Mesenchymal stem cell (in vitro differentiated cells and primary cell): ENCODE measurements at regions not wholly inside any gene's neighbourhood (a gene's known extent, or its start where the extent isn't known, plus 50 kb on each side); places are given as distances from the start of the nearest gene placed in this dataset.
A peak's percentile ranks its signal among the peaks of the same experiment; 100 is the strongest.

Source experiments
- DNase-seq: peaks from one replicate; pipeline ENCODE4 v3.0.0-alpha.2; 2013
- H2AFZ ChIP-seq: one replicate; pipeline ENCODE4 v1.6.1; 2013; ENCODE audit warnings: low read depth, mild to moderate bottlenecking, control low read depth, inconsistent platforms, low read length, moderate library complexity
- H2AK5ac ChIP-seq: 2 replicates; pipeline ENCODE4 v1.6.1; 2013; ENCODE audit warnings: low read length, moderate library complexity, mild to moderate bottlenecking, inconsistent platforms; ENCODE audit not compliant: severe bottlenecking
- H2BK120ac ChIP-seq: one replicate; pipeline ENCODE4 v1.6.1; 2013; ENCODE audit warnings: low read depth, mild to moderate bottlenecking, inconsistent platforms, low read length, moderate library complexity
- H2BK12ac ChIP-seq, 2 experiments: one replicate each; pipeline ENCODE4 v1.6.1; 2013; ENCODE audit warnings: inconsistent platforms in 2 of 2, low read length in 2 of 2, mild to moderate bottlenecking in 2 of 2, moderate library complexity in 2 of 2, control low read depth in 1 of 2
- H2BK15ac ChIP-seq: one replicate; pipeline ENCODE4 v1.6.1; 2013; ENCODE audit warnings: mild to moderate bottlenecking, low read depth, inconsistent platforms; ENCODE audit not compliant: poor library complexity, severe bottlenecking
- H2BK5ac ChIP-seq: 2 replicates; pipeline ENCODE4 v1.6.1; 2013; ENCODE audit warnings: low read depth, mild to moderate bottlenecking, low read length, control low read depth, inconsistent platforms; ENCODE audit not compliant: poor library complexity, severe bottlenecking
- H3K14ac ChIP-seq, 2 experiments: one replicate each; pipeline ENCODE4 v1.6.1; 2013; ENCODE audit warnings: inconsistent platforms in 2 of 2, low read length in 2 of 2, control low read depth in 1 of 2, mild to moderate bottlenecking in 1 of 2, moderate library complexity in 1 of 2
- H3K18ac ChIP-seq, 2 experiments: one replicate each; pipeline ENCODE4 v1.6.1; 2013; ENCODE audit warnings: inconsistent platforms in 2 of 2, low read length in 2 of 2, control low read depth in 1 of 2, low read depth in 1 of 2, mild to moderate bottlenecking in 1 of 2
- H3K23ac ChIP-seq, 2 experiments: one replicate each; pipeline ENCODE4 v1.6.1; 2013; ENCODE audit warnings: inconsistent platforms in 2 of 2, low read length in 2 of 2, mild to moderate bottlenecking in 2 of 2, moderate library complexity in 2 of 2, control low read depth in 1 of 2
- H3K27ac ChIP-seq: 2 replicates; pipeline ENCODE4 v1.5.1; 2013; ENCODE audit warnings: mild to moderate bottlenecking, moderate library complexity, low read length, control low read depth, inconsistent platforms; ENCODE audit not compliant: poor library complexity, severe bottlenecking
- H3K27me3 ChIP-seq, 2 experiments: 2 replicates each; pipeline versions ENCODE4 v1.6.1 to v1.7.0; 2013; ENCODE audit warnings: low read length in 2 of 2, mild to moderate bottlenecking in 2 of 2, moderate library complexity in 2 of 2, control low read depth in 1 of 2, inconsistent platforms in 1 of 2; ENCODE audit not compliant: control insufficient read depth in 1 of 2, insufficient read depth in 1 of 2
- H3K36me3 ChIP-seq, 2 experiments: 2 replicates each; pipeline versions ENCODE4 v1.6.1 to v1.7.0; 2013; ENCODE audit warnings: low read length in 2 of 2, control low read depth in 1 of 2, inconsistent platforms in 1 of 2, low read depth in 1 of 2, mild to moderate bottlenecking in 1 of 2; ENCODE audit not compliant: insufficient read depth in 2 of 2, control insufficient read depth in 1 of 2
- H3K4ac ChIP-seq, 2 experiments: one replicate each; pipeline ENCODE4 v1.6.1; 2013; ENCODE audit warnings: inconsistent platforms in 2 of 2, low read length in 2 of 2, mild to moderate bottlenecking in 2 of 2, moderate library complexity in 2 of 2, control low read depth in 1 of 2, low read depth in 1 of 2
- H3K4me1 ChIP-seq: 2 replicates; pipeline ENCODE4 v1.6.1; 2013; ENCODE audit warnings: low read depth, low read length, control low read depth; ENCODE audit not compliant: control insufficient read depth, insufficient read depth
- H3K4me2 ChIP-seq: 2 replicates; pipeline ENCODE4 v1.6.1; 2013; ENCODE audit warnings: low read length, mild to moderate bottlenecking, inconsistent platforms; ENCODE audit not compliant: poor library complexity, severe bottlenecking
- H3K4me3 ChIP-seq, 2 experiments: 2 replicates each; pipeline versions ENCODE4 v1.5.1 to v1.7.0; 2013; ENCODE audit warnings: low read length in 2 of 2, mild to moderate bottlenecking in 2 of 2, control low read depth in 1 of 2, low read depth in 1 of 2; ENCODE audit not compliant: insufficient read depth in 1 of 2
- H3K79me1 ChIP-seq: replicated peaks from 2 replicates; pipeline ENCODE4 v1.6.1; 2013; ENCODE audit warnings: mild to moderate bottlenecking, control low read depth, low read length, inconsistent platforms; ENCODE audit not compliant: poor library complexity, severe bottlenecking
- H3K9ac ChIP-seq: 2 replicates; pipeline ENCODE4 v1.7.0; 2013; ENCODE audit warnings: mild to moderate bottlenecking, low read length, moderate library complexity
- H3K9me3 ChIP-seq: 2 replicates; pipeline ENCODE4 v1.7.0; 2013; ENCODE audit warnings: mild to moderate bottlenecking, low read length; ENCODE audit not compliant: control insufficient read depth
- H4K8ac ChIP-seq: one replicate; pipeline ENCODE4 v1.6.1; 2013; ENCODE audit warnings: inconsistent platforms, mild to moderate bottlenecking, low read length, moderate library complexity
- H4K91ac ChIP-seq: one replicate; pipeline ENCODE4 v1.6.1; 2013; ENCODE audit warnings: mild to moderate bottlenecking, low read length, inconsistent platforms
- WGBS: methylation state at CpG from one replicate; pipeline ENCODE4 v1.1.7; 2013; ENCODE audit warnings: mixed read lengths; 5-methylcytosine and 5-hydroxymethylcytosine counted together

DNA sequence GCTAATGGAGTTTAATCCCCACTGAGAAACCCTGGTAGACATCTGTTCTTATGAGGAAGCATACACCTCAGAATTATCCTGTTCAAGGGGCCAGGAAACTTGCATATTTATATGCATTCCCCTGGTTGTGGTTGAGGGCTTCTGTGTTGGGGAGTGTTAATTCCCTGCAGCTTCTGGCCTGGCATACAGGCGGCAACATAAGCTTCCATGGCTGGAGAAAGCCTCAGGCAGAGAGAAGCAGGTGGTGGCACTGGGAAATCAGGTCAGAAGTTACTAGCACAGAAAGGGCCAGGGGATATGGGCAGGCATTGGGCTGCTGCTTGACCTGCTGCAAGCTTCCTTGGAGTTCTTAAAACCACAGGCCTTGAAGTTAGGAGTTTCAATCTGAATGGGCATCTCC, 166.1 kb upstream of the SEMA6A start:
- H3K4ac ChIP-seq = no peak overlapping the region
- no peaks in the 10 kb centered on the region for H3K9me3 ChIP-seq
- H4K8ac ChIP-seq = no peak overlapping the region
- H3K27me3 ChIP-seq = peaks cover 3 to 4% of the 10 kb centered on the region in 2 experiments
- H2AK5ac ChIP-seq = no peak overlapping the region
- H2BK12ac ChIP-seq = no peak overlapping the region
- H3K4me3 ChIP-seq = no peak overlapping the region
- H3K4me1 ChIP-seq = peaks cover 3% of the 10 kb centered on the region
- H3K23ac ChIP-seq = no peak overlapping the region
- no peak overlapping the region for H2BK120ac ChIP-seq
- no peak overlapping the region for H4K91ac ChIP-seq
- no peak overlapping the region for H2BK15ac ChIP-seq
- H3K14ac ChIP-seq = no peak overlapping the region
- H3K18ac ChIP-seq = no peak overlapping the region
- no peak overlapping the region for H2AFZ ChIP-seq
- H2BK5ac ChIP-seq = no peak overlapping the region
- H3K27ac ChIP-seq = no peak overlapping the region
- no peak overlapping the region for H3K9ac ChIP-seq
- H3K79me1 ChIP-seq = no peaks in the 10 kb centered on the region
- 92% methylated on average over 1 of the region's 1 CpG for WGBS
- DNase-seq = no peak
- no peak overlapping the region for H3K4me2 ChIP-seq
- no peaks in the 10 kb centered on the region for H3K36me3 ChIP-seq

DNA sequence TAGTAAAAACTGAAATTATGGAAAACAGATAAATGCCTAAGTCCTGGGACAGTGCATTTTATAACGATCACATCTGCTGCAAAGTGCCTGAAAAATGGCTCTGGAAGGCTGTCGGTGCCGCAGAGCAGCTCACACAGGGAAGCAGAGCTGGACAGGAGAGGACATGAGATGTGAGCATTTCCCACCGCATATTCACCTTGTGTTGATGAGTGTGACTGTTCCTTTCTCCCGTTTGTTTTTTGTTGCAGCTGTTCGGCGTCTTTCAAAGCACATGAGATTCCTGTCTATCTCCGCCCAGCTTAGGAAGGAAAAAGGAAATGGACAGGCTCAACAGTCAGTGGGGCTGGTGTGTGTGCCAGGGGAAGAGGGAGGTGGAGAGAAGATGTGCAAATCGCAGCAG, 164.9 kb upstream of the SEMA6A start:
- WGBS = 55% methylated on average over 9 of the region's 9 CpGs

GRCh38 chr5:116738615-116739261, 164.1 kb upstream of the SEMA6A start:
- Histone ChIP-seq H3K4me3 (peak overlapping the region in 1 of 2 experiments; percentile 66), H2BK120ac (no peak overlapping the region), H3K9ac (peak overlapping the region; percentile 53), H2AK5ac (no peak overlapping the region), H3K4ac (no peak overlapping the region), H3K27me3 (peaks cover 4 to 10% of the 10 kb centered on the region in 2 experiments), H3K79me1 (no peaks in the 10 kb centered on the region), H3K27ac (no peak overlapping the region), H4K91ac (no peak overlapping the region), H2BK15ac (no peak overlapping the region), H3K9me3 (no peaks in the 10 kb centered on the region), H3K14ac (no peak overlapping the region), H2BK5ac (no peak overlapping the region), H3K36me3 (no peaks in the 10 kb centered on the region), H3K4me2 (no peak overlapping the region), H3K23ac (no peak overlapping the region), H2BK12ac (no peak overlapping the region), H3K4me1 (peaks cover 3% of the 10 kb centered on the region), H3K18ac (no peak overlapping the region), H2AFZ (no peak overlapping the region), H4K8ac (no peak overlapping the region)
- 76% methylated on average over 4 of the region's 6 CpGs for WGBS
- no peak for DNase-seq

More for the DNA sequence above, 164.9 kb upstream of the SEMA6A start:
- H3K36me3 ChIP-seq = no peaks in the 10 kb centered on the region
- no peaks in the 10 kb centered on the region for H3K9me3 ChIP-seq
- H3K4ac ChIP-seq = no peak overlapping the region
- peaks cover 3% of the 10 kb centered on the region for H3K4me1 ChIP-seq
- H2BK15ac ChIP-seq = no peak overlapping the region
- H2BK5ac ChIP-seq = no peak overlapping the region
- H2AFZ ChIP-seq = no peak overlapping the region
- peak overlapping the region in 1 of 2 experiments; percentile 66 for H3K4me3 ChIP-seq
- H3K4me2 ChIP-seq = no peak overlapping the region
- no peak overlapping the region for H2AK5ac ChIP-seq
- H3K18ac ChIP-seq = no peak overlapping the region
- H3K14ac ChIP-seq = no peak overlapping the region
- no peak overlapping the region for H4K91ac ChIP-seq
- peak overlapping the region; percentile 53 for H3K9ac ChIP-seq
- H2BK120ac ChIP-seq = no peak overlapping the region
- no peak overlapping the region for H2BK12ac ChIP-seq
- no peak overlapping the region for H4K8ac ChIP-seq
- H3K27ac ChIP-seq = no peak overlapping the region
- DNase-seq = no peak
- no peaks in the 10 kb centered on the region for H3K79me1 ChIP-seq
- peaks cover 4% of the 10 kb centered on the region in 2 experiments for H3K27me3 ChIP-seq
- no peak overlapping the region for H3K23ac ChIP-seq

GRCh38 chr5:116738239-116738614, 163.6 kb upstream of the SEMA6A start:
- no peak overlapping the region for H3K4me2 ChIP-seq
- H2AK5ac ChIP-seq = no peak overlapping the region
- no peaks in the 10 kb centered on the region for H3K9me3 ChIP-seq
- H3K36me3 ChIP-seq = no peaks in the 10 kb centered on the region
- no peak overlapping the region for H2BK120ac ChIP-seq
- no peak overlapping the region for H2BK12ac ChIP-seq
- no peak overlapping the region for H2AFZ ChIP-seq
- no peak overlapping the region for H3K9ac ChIP-seq
- no peak overlapping the region for H3K27ac ChIP-seq
- H3K79me1 ChIP-seq = no peaks in the 10 kb centered on the region
- no peak overlapping the region for H3K4me3 ChIP-seq
- H3K4ac ChIP-seq = no peak overlapping the region
- no peak overlapping the region for H4K8ac ChIP-seq
- DNase-seq = no peak
- H3K18ac ChIP-seq = no peak overlapping the region
- H3K23ac ChIP-seq = no peak overlapping the region
- WGBS = 64% methylated on average over 5 of the region's 5 CpGs
- H2BK5ac ChIP-seq = no peak overlapping the region
- no peak overlapping the region for H2BK15ac ChIP-seq
- H3K4me1 ChIP-seq = peaks cover 3% of the 10 kb centered on the region
- H4K91ac ChIP-seq = no peak overlapping the region
- peaks cover 4 to 10% of the 10 kb centered on the region in 2 experiments for H3K27me3 ChIP-seq
- no peak overlapping the region for H3K14ac ChIP-seq
